ENCODE measurements at regions not wholly inside any gene's neighbourhood (a gene's known extent, or its start where the extent isn't known, plus 50 kb on each side); places are given as distances from the start of the nearest gene placed in this dataset.

- Mint-ChIP-seq H3K36me3 (no peaks in the 10 kb centered on the region), H3K9me3 (peaks cover 4% of the 10 kb centered on the region), H3K27ac (no peak overlapping the region), H3K4me1 (peaks cover 5% of the 10 kb centered on the region), H3K4me3 (no peak overlapping the region)
- ATAC-seq (no peak), DNase-seq (ENCODE audit: low spot score in 2 of 2) (no peak)
Measured at GRCh38 chr14:49484180-49484579, 102.0 kb downstream of the RPS29 start.

GRCh38 chr14:49483268-49483667 lies 102.9 kb downstream of the RPS29 start:
- ATAC-seq, result peak; percentile 26
- H3K27ac Mint-ChIP-seq, result peak overlapping the region; percentile 15
- H3K36me3 Mint-ChIP-seq, result no peaks in the 10 kb centered on the region
- H3K4me1 Mint-ChIP-seq, result peaks cover 5% of the 10 kb centered on the region
- no peak for DNase-seq (ENCODE audit: low spot score in 2 of 2)
- H3K9me3 Mint-ChIP-seq, result peaks cover 4% of the 10 kb centered on the region
- no peak overlapping the region for H3K4me3 Mint-ChIP-seq

GRCh38 chr14:49480979-49481498 lies 105.1 kb downstream of the RPS29 start:
- H3K36me3 Mint-ChIP-seq, result no peaks in the 10 kb centered on the region

GRCh38 chr14:49480053-49480760 lies 106.0 kb downstream of the RPS29 start:
- DNase-seq (ENCODE audit: low spot score in 2 of 2), result no peak
- H3K36me3 Mint-ChIP-seq, result no peaks in the 10 kb centered on the region
- peaks cover 4% of the 10 kb centered on the region for H3K9me3 Mint-ChIP-seq
- H3K4me1 Mint-ChIP-seq, result peaks cover 5% of the 10 kb centered on the region
- ATAC-seq, result no peak
- no peak overlapping the region for H3K27ac Mint-ChIP-seq
- no peak overlapping the region for H3K4me3 Mint-ChIP-seq

More at GRCh38 chr14:49480979-49481498, 105.1 kb downstream of the RPS29 start:
- H3K4me3 Mint-ChIP-seq, result no peak overlapping the region
- DNase-seq (ENCODE audit: low spot score in 2 of 2) (no peak), ATAC-seq (no peak)
- H3K27ac Mint-ChIP-seq, result no peak overlapping the region
- H3K4me1 Mint-ChIP-seq, result peaks cover 5% of the 10 kb centered on the region
- peaks cover 4% of the 10 kb centered on the region for H3K9me3 Mint-ChIP-seq

- Mint-ChIP-seq H3K4me1 (peaks cover 5% of the 10 kb centered on the region), H3K9me3 (peaks cover 4% of the 10 kb centered on the region), H3K36me3 (no peaks in the 10 kb centered on the region), H3K4me3 (no peak overlapping the region), H3K27ac (no peak overlapping the region)
- DNase-seq (ENCODE audit: low spot score in 2 of 2) (no peak), ATAC-seq (no peak)
Measured at GRCh38 chr14:49479432-49479831, 106.7 kb downstream of the RPS29 start.

- Mint-ChIP-seq H3K27ac (no peak overlapping the region), H3K9me3 (peaks cover 4% of the 10 kb centered on the region), H3K4me3 (no peak overlapping the region), H3K4me1 (peaks cover 5% of the 10 kb centered on the region), H3K36me3 (no peaks in the 10 kb centered on the region)
- DNase-seq (ENCODE audit: low spot score in 2 of 2) (no peak), ATAC-seq (no peak)
Measured at GRCh38 chr14:49478784-49479183, 107.4 kb downstream of the RPS29 start.

- Mint-ChIP-seq H3K4me1 (no peaks in the 10 kb centered on the region), H3K27ac (no peak overlapping the region), H3K36me3 (no peaks in the 10 kb centered on the region), H3K9me3 (no peaks in the 10 kb centered on the region), H3K4me3 (no peak overlapping the region)
- ATAC-seq, result no peak
- DNase-seq (ENCODE audit: low spot score in 2 of 2), result no peak
Measured at GRCh38 chr14:49467091-49467490, 119.1 kb downstream of the RPS29 start.

- Mint-ChIP-seq H3K36me3 (no peaks in the 10 kb centered on the region), H3K9me3 (no peaks in the 10 kb centered on the region), H3K27ac (no peak overlapping the region), H3K4me1 (no peaks in the 10 kb centered on the region), H3K4me3 (no peak overlapping the region)
- ATAC-seq, result no peak
- no peak for DNase-seq (ENCODE audit: low spot score in 2 of 2)
Measured at GRCh38 chr14:49464885-49465284, 121.3 kb downstream of the RPS29 start.

GRCh38 chr14:49463146-49463545 lies 123.0 kb downstream of the RPS29 start:
- no peak for DNase-seq (ENCODE audit: low spot score in 2 of 2)
- no peak for ATAC-seq
- Mint-ChIP-seq H3K4me1 (no peaks in the 10 kb centered on the region), H3K9me3 (no peaks in the 10 kb centered on the region), H3K4me3 (no peak overlapping the region), H3K27ac (no peak overlapping the region), H3K36me3 (no peaks in the 10 kb centered on the region)

GRCh38 chr14:49461529-49462401 lies 124.4 kb downstream of the RPS29 start:
- Mint-ChIP-seq H3K9me3 (no peaks in the 10 kb centered on the region), H3K36me3 (no peaks in the 10 kb centered on the region), H3K4me1 (no peaks in the 10 kb centered on the region), H3K4me3 (no peak overlapping the region), H3K27ac (no peak overlapping the region)
- DNase-seq (ENCODE audit: low spot score in 2 of 2) (peak; percentile 25 to 67), ATAC-seq (peak; percentile 88)

GRCh38 chr14:49460662-49461061 lies 125.5 kb downstream of the RPS29 start:
- Mint-ChIP-seq H3K9me3 (no peaks in the 10 kb centered on the region), H3K27ac (no peak overlapping the region), H3K4me3 (no peak overlapping the region), H3K36me3 (no peaks in the 10 kb centered on the region), H3K4me1 (no peaks in the 10 kb centered on the region)
- DNase-seq (ENCODE audit: low spot score in 2 of 2) (no peak), ATAC-seq (no peak)

- DNase-seq (ENCODE audit: low spot score in 2 of 2) (no peak), ATAC-seq (no peak)
- Mint-ChIP-seq H3K4me3 (no peak overlapping the region), H3K9me3 (no peaks in the 10 kb centered on the region), H3K27ac (no peak overlapping the region), H3K36me3 (no peaks in the 10 kb centered on the region), H3K4me1 (no peaks in the 10 kb centered on the region)
Measured at GRCh38 chr14:49456589-49456988, 129.6 kb downstream of the RPS29 start.

- no peaks in the 10 kb centered on the region for H3K9me3 Mint-ChIP-seq
- H3K36me3 Mint-ChIP-seq, result no peaks in the 10 kb centered on the region
- no peak overlapping the region for H3K27ac Mint-ChIP-seq
- no peaks in the 10 kb centered on the region for H3K4me1 Mint-ChIP-seq
- H3K4me3 Mint-ChIP-seq, result no peak overlapping the region
- no peak for DNase-seq (ENCODE audit: low spot score in 2 of 2)
- no peak for ATAC-seq
Measured at GRCh38 chr14:49451938-49452337, 134.2 kb downstream of the RPS29 start.

- DNase-seq (ENCODE audit: low spot score in 2 of 2), result no peak
- H3K4me1 Mint-ChIP-seq, result no peaks in the 10 kb centered on the region
- no peaks in the 10 kb centered on the region for H3K36me3 Mint-ChIP-seq
- no peak overlapping the region for H3K4me3 Mint-ChIP-seq
- H3K27ac Mint-ChIP-seq, result no peak overlapping the region
- H3K9me3 Mint-ChIP-seq, result no peaks in the 10 kb centered on the region
- ATAC-seq, result no peak
Measured at GRCh38 chr14:49449749-49450148, 136.4 kb downstream of the RPS29 start.

GRCh38 chr14:49447540-49448107 lies 138.6 kb downstream of the RPS29 start:
- no peaks in the 10 kb centered on the region for H3K9me3 Mint-ChIP-seq
- no peak overlapping the region for H3K27ac Mint-ChIP-seq

More at GRCh38 chr14:49447540-49448107, 138.6 kb downstream of the RPS29 start:
- no peaks in the 10 kb centered on the region for H3K36me3 Mint-ChIP-seq
- ATAC-seq (no peak), DNase-seq (ENCODE audit: low spot score in 2 of 2) (no peak)
- no peaks in the 10 kb centered on the region for H3K4me1 Mint-ChIP-seq
- H3K4me3 Mint-ChIP-seq, result no peak overlapping the region

Data from stimulated activated effector memory CD8-positive, alpha-beta T cell treated with anti-CD3 and anti-CD28 coated beads, Interleukin-12 subunit alpha, Interleukin-12 subunit beta, amount 100 ng/mL, for 72 hours (primary cell).